HG02588 (cell line): ENCODE measurements at regions not wholly inside any gene's neighbourhood (a gene's known extent, or its start where the extent isn't known, plus 50 kb on each side); places are given as distances from the start of the nearest gene placed in this dataset.

Experiments
- ATAC-seq: cut with Tn5 transposase; IDR thresholded peaks from one replicate; pipeline ENCODE4 v1.9.1; 2021; ENCODE audit warnings: mild to moderate bottlenecking, moderate library complexity; ENCODE audit not compliant: unreplicated experiment

GRCh38 chr1:239676522-239677273 is 290.3 kb downstream of the CHRM3 start:
- ATAC-seq = no peak

GRCh38 chr1:239677362-239677761 is 291.0 kb downstream of the CHRM3 start:
- no peak for ATAC-seq

- no peak for ATAC-seq
Observed at GRCh38 chr1:239678181-239678580, 291.8 kb downstream of the CHRM3 start.

- no peak for ATAC-seq
Observed at GRCh38 chr1:239682046-239682445, 295.7 kb downstream of the CHRM3 start.

GRCh38 chr1:239682960-239683359 is 296.6 kb downstream of the CHRM3 start:
- no peak for ATAC-seq

- no peak for ATAC-seq
Observed at GRCh38 chr1:239686386-239686785, 300.0 kb downstream of the CHRM3 start.

GRCh38 chr1:239696317-239696716 is 309.9 kb downstream of the CHRM3 start:
- ATAC-seq = no peak

- ATAC-seq = no peak
Observed at GRCh38 chr1:239700667-239701066, 314.3 kb downstream of the CHRM3 start.

GRCh38 chr1:239703075-239703474 is 316.7 kb downstream of the CHRM3 start:
- no peak for ATAC-seq

GRCh38 chr1:239706245-239706892 is 320.0 kb downstream of the CHRM3 start:
- no peak for ATAC-seq

GRCh38 chr1:239707615-239708014 is 321.2 kb downstream of the CHRM3 start:
- ATAC-seq = no peak

- ATAC-seq = no peak
Observed at GRCh38 chr1:239708622-239709021, 322.3 kb downstream of the CHRM3 start.

- no peak for ATAC-seq
Observed at GRCh38 chr1:239711768-239712167, 325.4 kb downstream of the CHRM3 start.

GRCh38 chr1:239717097-239717917 is 330.9 kb downstream of the CHRM3 start:
- no peak for ATAC-seq

GRCh38 chr1:239717918-239718184 is 331.5 kb downstream of the CHRM3 start:
- no peak for ATAC-seq

GRCh38 chr1:239718571-239718970 is 332.2 kb downstream of the CHRM3 start:
- ATAC-seq = no peak

GRCh38 chr1:239718997-239719628 is 332.7 kb downstream of the CHRM3 start:
- ATAC-seq = no peak

GRCh38 chr1:239719642-239720258 is 333.4 kb downstream of the CHRM3 start:
- ATAC-seq = no peak

- ATAC-seq = no peak
Observed at GRCh38 chr1:239722035-239722434, 335.7 kb downstream of the CHRM3 start.

- no peak for ATAC-seq
Observed at GRCh38 chr1:239723776-239724367, 337.5 kb downstream of the CHRM3 start.

GRCh38 chr1:239725371-239725770 is 339.0 kb downstream of the CHRM3 start:
- ATAC-seq = no peak
